BLaER1 treated with 17β-estradiol and CSF1 and Interleukin-3, amounts not matched to agents 10 nM and 100 nM (cell line): ENCODE measurements at regions not wholly inside any gene's neighbourhood (a gene's known extent, or its start where the extent isn't known, plus 50 kb on each side); places are given as distances from the start of the nearest gene placed in this dataset.

ENCODE experiments used
- H3K27ac ChIP-seq, 11 experiments: shearing (Covaris generic); formaldehyde crosslinking; 2 replicates each; pipeline ENCODE4 v1.8.1; 2022
- H3K27me3 ChIP-seq, 11 experiments: shearing (Covaris generic); formaldehyde crosslinking; 2 replicates each; pipeline ENCODE4 v1.8.1; 2022
- H3K36me3 ChIP-seq, 11 experiments: shearing (Covaris generic); formaldehyde crosslinking; 2 replicates each; pipeline ENCODE4 v1.8.1; 2022
- H3K4me1 ChIP-seq, 10 experiments: shearing (Covaris generic); formaldehyde crosslinking; 2 replicates each; pipeline ENCODE4 v1.8.1; 2022
- H3K4me2 ChIP-seq, 11 experiments: shearing (Covaris generic); formaldehyde crosslinking; 2 replicates each; pipeline ENCODE4 v1.8.1; 2022
- H3K4me3 ChIP-seq, 10 experiments: shearing (Covaris generic); formaldehyde crosslinking; 2 replicates each; pipeline ENCODE4 v1.8.1; 2022
- H3K9ac ChIP-seq, 11 experiments: shearing (Covaris generic); formaldehyde crosslinking; 2 replicates each; pipeline ENCODE4 v1.8.1; 2022
- H3K9me3 ChIP-seq, 11 experiments: shearing (Covaris generic); formaldehyde crosslinking; replicated peaks in 1 of 11; 2 replicates each; pipeline ENCODE4 v1.8.1; 2022
- H4K20me1 ChIP-seq, 11 experiments: shearing (Covaris generic); formaldehyde crosslinking; 2 replicates each; pipeline ENCODE4 v1.8.1; 2022
- Cebpa-rat ChIP-seq, 11 experiments: shearing (Covaris generic); IDR thresholded peaks; 2 replicates each; pipeline ENCODE4 v1.8.1; 2022

DNA sequence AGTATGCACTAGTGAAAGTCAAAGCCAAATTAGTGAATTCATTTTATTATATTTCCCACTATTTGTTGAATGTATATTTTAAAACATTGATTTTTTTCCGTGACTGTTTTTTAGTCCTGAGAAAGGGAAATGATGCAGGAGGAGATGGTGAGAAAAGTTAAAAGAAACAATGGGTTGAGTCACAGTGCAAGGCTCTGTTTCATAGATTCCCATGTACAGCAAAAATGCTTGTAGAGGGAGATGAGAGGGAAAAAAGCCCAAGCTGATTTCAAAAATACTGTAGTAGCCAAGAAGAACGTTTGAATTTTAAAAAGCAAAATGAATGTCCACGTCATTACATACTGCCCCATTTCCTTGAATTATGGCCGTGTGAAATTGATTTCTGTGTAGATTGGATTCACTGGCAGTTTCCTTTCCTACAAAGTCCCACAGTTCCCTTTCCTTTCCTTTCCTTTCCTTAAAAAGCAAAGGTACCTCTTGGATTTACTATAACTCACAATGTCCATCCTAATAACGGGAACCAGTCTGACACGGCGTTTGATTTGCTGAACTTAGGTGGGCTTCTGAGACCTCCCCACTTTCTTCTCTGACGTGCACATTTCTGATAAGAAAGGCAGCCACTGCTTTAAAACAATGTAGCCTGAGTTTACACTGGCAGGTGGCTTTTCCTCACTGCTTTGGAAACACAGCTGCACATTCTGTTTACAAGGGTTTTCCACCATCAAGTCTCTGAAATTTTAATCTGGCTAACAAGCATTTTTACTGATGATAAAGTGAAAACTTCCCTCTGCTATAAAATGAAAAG, 63.7 kb downstream of the SPCS3 start:
- Histone ChIP-seq H3K36me3 (no peaks in the 10 kb centered on the region), H3K9ac (no peak overlapping the region), H3K27ac (no peak overlapping the region), H3K4me1 (peaks cover 0 to 8% (median 0%) of the 10 kb centered on the region in 10 experiments; a peak in 3 of 20 replicates), H3K27me3 (no peaks in the 10 kb centered on the region), H3K9me3 (no peaks in the 10 kb centered on the region), H3K4me2 (no peak overlapping the region), H3K4me3 (no peak overlapping the region), H4K20me1 (no peaks in the 10 kb centered on the region)
- TF ChIP-seq Cebpa-rat (IDR thresholded peaks at IDR 0.05), result no peak

GRCh38 chr4:176385601-176386000, 65.8 kb downstream of the SPCS3 start:
- no peaks in the 10 kb centered on the region for H3K9me3 ChIP-seq
- H3K27me3 ChIP-seq, result no peaks in the 10 kb centered on the region
- H4K20me1 ChIP-seq, result no peaks in the 10 kb centered on the region
- peaks cover 0 to 8% (median 0%) of the 10 kb centered on the region in 10 experiments; a peak in 3 of 20 replicates for H3K4me1 ChIP-seq
- no peaks in the 10 kb centered on the region for H3K36me3 ChIP-seq
- H3K4me2 ChIP-seq, result 0 out of 22 replicates have a peak overlapping the region, but pooled peaks of 1 of the 11 experiments have one; percentile 41
- no peak overlapping the region for H3K9ac ChIP-seq
- H3K4me3 ChIP-seq, result no peak overlapping the region
- no peak overlapping the region for H3K27ac ChIP-seq
- TF ChIP-seq Cebpa-rat (IDR thresholded peaks at IDR 0.05), result no peak

DNA sequence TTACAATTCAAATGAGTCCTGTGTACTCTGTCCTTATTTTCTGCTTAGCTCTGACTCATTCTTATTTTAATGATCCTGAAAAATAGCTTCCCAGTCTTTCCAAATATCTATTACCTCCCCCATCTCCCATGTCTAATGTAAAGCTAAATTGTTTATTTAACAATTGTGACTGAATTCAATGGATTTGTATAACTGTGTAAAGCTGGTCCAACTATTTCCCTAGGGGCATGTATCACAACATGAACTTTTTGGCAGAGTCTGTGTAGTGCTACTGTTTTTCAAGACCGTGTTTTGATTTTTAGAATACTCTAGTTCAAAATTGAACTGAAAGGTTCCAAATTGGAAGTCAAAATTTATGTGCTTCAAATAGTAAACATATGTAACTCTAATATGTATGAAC, 67.8 kb downstream of the SPCS3 start:
- Histone ChIP-seq H3K27me3 (no peaks in the 10 kb centered on the region), H3K4me3 (no peak overlapping the region), H3K27ac (no peak overlapping the region), H3K9me3 (no peaks in the 10 kb centered on the region), H3K9ac (no peak overlapping the region), H3K36me3 (no peaks in the 10 kb centered on the region), H3K4me2 (no peak overlapping the region), H4K20me1 (no peaks in the 10 kb centered on the region), H3K4me1 (peaks cover 0 to 8% (median 0%) of the 10 kb centered on the region in 10 experiments; a peak in 3 of 20 replicates)
- TF ChIP-seq Cebpa-rat (IDR thresholded peaks at IDR 0.05), result no peak

- Histone ChIP-seq H3K4me1 (no peaks in the 10 kb centered on the region), H3K9ac (no peak overlapping the region), H3K27ac (no peak overlapping the region), H3K27me3 (no peaks in the 10 kb centered on the region), H4K20me1 (no peaks in the 10 kb centered on the region), H3K36me3 (no peaks in the 10 kb centered on the region), H3K4me3 (no peak overlapping the region), H3K4me2 (no peak overlapping the region), H3K9me3 (no peaks in the 10 kb centered on the region)
- no peak for TF ChIP-seq Cebpa-rat (IDR thresholded peaks at IDR 0.05)
These were observed 73.7 kb downstream of the SPCS3 start for GRCh38 chr4:176393306-176394013.

GRCh38 chr4:176400816-176401461, 81.2 kb downstream of the SPCS3 start:
- Histone ChIP-seq H3K36me3 (no peaks in the 10 kb centered on the region), H3K9ac (no peak overlapping the region), H3K4me1 (peaks cover 0 to 17% (median 0%) of the 10 kb centered on the region in 10 experiments; a peak in 7 of 20 replicates), H3K27ac (peak overlapping the region in 1 of 11 experiments; percentile 22; a peak in 1 of 22 replicates), H3K27me3 (no peaks in the 10 kb centered on the region), H3K9me3 (peaks cover 0 to 5% (median 0%) of the 10 kb centered on the region in 11 experiments; a peak in 2 of 22 replicates), H3K4me3 (no peak overlapping the region), H4K20me1 (no peaks in the 10 kb centered on the region), H3K4me2 (peak overlapping the region in 4 of 11 experiments; percentile 4 to 40 (median 28); a peak in 7 of 22 replicates)
- no peak for TF ChIP-seq Cebpa-rat (IDR thresholded peaks at IDR 0.05)

DNA sequence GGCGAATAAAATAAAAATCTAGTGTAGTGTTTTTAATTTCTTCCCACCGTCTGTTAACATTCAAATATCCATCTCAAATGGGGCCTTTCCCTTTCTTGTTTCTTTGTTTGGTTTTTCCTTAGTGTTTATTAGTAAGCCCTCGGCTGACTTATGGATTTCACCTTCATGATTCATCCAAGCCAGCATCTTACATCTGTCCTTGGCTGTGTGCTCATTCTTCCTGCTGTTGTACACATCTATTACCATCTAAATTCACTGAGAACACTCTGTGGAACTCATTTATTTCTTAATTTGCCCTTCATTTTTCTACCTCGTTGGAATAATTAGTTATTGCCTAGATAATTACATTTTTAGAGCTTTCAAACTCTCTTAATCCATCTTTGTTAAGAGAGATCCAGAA, 84.9 kb downstream of the SPCS3 start:
- no peak overlapping the region for H3K4me2 ChIP-seq
- no peaks in the 10 kb centered on the region for H3K36me3 ChIP-seq
- no peaks in the 10 kb centered on the region for H3K27me3 ChIP-seq
- H3K4me1 ChIP-seq, result peaks cover 0 to 17% (median 0%) of the 10 kb centered on the region in 10 experiments; a peak in 7 of 20 replicates
- TF ChIP-seq Cebpa-rat (IDR thresholded peaks at IDR 0.05), result no peak
- H3K27ac ChIP-seq, result no peak overlapping the region
- peaks cover 0 to 5% (median 0%) of the 10 kb centered on the region in 11 experiments; a peak in 2 of 22 replicates for H3K9me3 ChIP-seq
- no peak overlapping the region for H3K9ac ChIP-seq
- no peaks in the 10 kb centered on the region for H4K20me1 ChIP-seq
- H3K4me3 ChIP-seq, result no peak overlapping the region

- peaks cover 0 to 4% (median 0%) of the 10 kb centered on the region in 10 experiments; a peak in 2 of 20 replicates for H3K4me1 ChIP-seq
- H4K20me1 ChIP-seq, result no peaks in the 10 kb centered on the region
- TF ChIP-seq Cebpa-rat (IDR thresholded peaks at IDR 0.05), result no peak
- H3K9me3 ChIP-seq, result no peaks in the 10 kb centered on the region
- H3K4me3 ChIP-seq, result no peak overlapping the region
- no peak overlapping the region for H3K27ac ChIP-seq
- H3K4me2 ChIP-seq, result no peak overlapping the region
- H3K9ac ChIP-seq, result no peak overlapping the region
- H3K36me3 ChIP-seq, result no peaks in the 10 kb centered on the region
- H3K27me3 ChIP-seq, result no peaks in the 10 kb centered on the region
These were observed 86.5 kb downstream of the SPCS3 start for GRCh38 chr4:176406297-176406696.

- H3K27me3 ChIP-seq, result no peaks in the 10 kb centered on the region
- no peaks in the 10 kb centered on the region for H3K9me3 ChIP-seq
- no peak overlapping the region for H3K4me2 ChIP-seq
- no peaks in the 10 kb centered on the region for H3K36me3 ChIP-seq
- no peak overlapping the region for H3K9ac ChIP-seq
- no peaks in the 10 kb centered on the region for H4K20me1 ChIP-seq
- no peaks in the 10 kb centered on the region for H3K4me1 ChIP-seq
- H3K4me3 ChIP-seq, result no peak overlapping the region
- H3K27ac ChIP-seq, result no peak overlapping the region
- no peak for TF ChIP-seq Cebpa-rat (IDR thresholded peaks at IDR 0.05)
These were observed 87.0 kb downstream of the SPCS3 start for GRCh38 chr4:176406736-176407135.

- H4K20me1 ChIP-seq, result no peaks in the 10 kb centered on the region
- no peak overlapping the region for H3K4me2 ChIP-seq
- no peak overlapping the region for H3K4me3 ChIP-seq
- no peak for TF ChIP-seq Cebpa-rat (IDR thresholded peaks at IDR 0.05)
- no peaks in the 10 kb centered on the region for H3K27me3 ChIP-seq
- no peaks in the 10 kb centered on the region for H3K4me1 ChIP-seq
- no peak overlapping the region for H3K27ac ChIP-seq
- no peak overlapping the region for H3K9ac ChIP-seq
- H3K36me3 ChIP-seq, result no peaks in the 10 kb centered on the region
- H3K9me3 ChIP-seq, result no peaks in the 10 kb centered on the region
These were observed 89.9 kb downstream of the SPCS3 start for GRCh38 chr4:176409627-176410026.
